Spleen (tissue), 7 donors: ENCODE measurements at regions not wholly inside any gene's neighbourhood (a gene's known extent, or its start where the extent isn't known, plus 50 kb on each side); places are given as distances from the start of the nearest gene placed in this dataset.

Experiments used
- CTCF ChIP-seq, 11 experiments: fragments of 200-600 bp in 7 of 11; fragments of 450-650 bp in 4 of 11; sonication (generic) in 4 of 11; IDR thresholded peaks in 8 of 11; conservative IDR thresholded peaks in 3 of 11; 1 replicate in 7 of 11; 2 replicates in 4 of 11; pipeline versions ENCODE4 v1.4.0 to v1.8.0; 2016 to 2021; ENCODE audit warnings: antibody characterized with exemption in 11 of 11, inconsistent platforms in 4 of 11, mild to moderate bottlenecking in 1 of 11
- POLR2A ChIP-seq, 3 donors: fragments of 450-650 bp; IDR thresholded peaks; one replicate each; pipeline ENCODE4 v1.5.1; 2017; ENCODE audit warnings: antibody characterized with exemption in 3 of 3, mild to moderate bottlenecking in 1 of 3
- POLR2AphosphoS5 ChIP-seq, 3 donors: sonication (generic); formaldehyde crosslinking; IDR thresholded peaks; one replicate each; pipeline ENCODE4 v1.5.1; 2017; ENCODE audit warnings: antibody characterized with exemption in 3 of 3
- donor health status: DM: no; HTN: no; CAD: no; lungs with moderate emphysema.
- donor health status: DM: no; HTN: no; CAD: no.
- donor health status: DM: no; HTN: no; CAD: no.

DNA sequence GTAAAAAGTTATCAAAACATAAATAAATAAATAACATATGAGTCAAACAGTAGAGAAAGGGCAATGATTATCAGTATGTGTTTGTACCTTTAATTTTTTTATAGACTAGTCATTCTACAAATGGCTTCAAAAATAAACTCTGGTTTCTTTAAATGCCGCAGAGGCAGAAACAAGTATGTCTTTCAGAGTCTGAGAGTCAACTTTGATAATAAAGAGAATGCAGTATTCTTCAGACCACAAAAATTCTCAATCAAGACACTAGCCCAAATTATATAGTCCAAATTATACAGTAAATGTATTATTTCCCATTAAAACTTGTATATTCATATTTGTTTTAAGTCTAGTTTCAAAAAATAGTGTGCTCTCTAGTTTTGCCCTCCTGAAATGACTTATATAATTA is 1142.3 kb downstream of the NXPH1 start:
- TF ChIP-seq POLR2A (IDR thresholded peaks at IDR 0.05), result no peak
- no peak for TF ChIP-seq CTCF (IDR thresholded peaks at IDR 0.05 in 8 of 11, conservative IDR thresholded peaks at IDR 0.05 in 3 of 11)
- TF ChIP-seq POLR2AphosphoS5 (IDR thresholded peaks at IDR 0.05), result no peak
